GM12878 (cell line): ENCODE measurements at regions not wholly inside any gene's neighbourhood (a gene's known extent, or its start where the extent isn't known, plus 50 kb on each side); places are given as distances from the start of the nearest gene placed in this dataset.

Experiments
- SMAD1 ChIP-seq: fragments of 450-650 bp; IDR thresholded peaks from 2 replicates; pipeline ENCODE4 v1.6.1; 2018; ENCODE audit warnings: mild to moderate bottlenecking, low read depth; ENCODE audit not compliant: partially characterized antibody
- ZNF207 ChIP-seq: fragments of 450-650 bp; IDR thresholded peaks from 2 replicates; pipeline ENCODE4 v1.6.1; 2014; ENCODE audit warnings: antibody characterized with exemption, mild to moderate bottlenecking, borderline replicate concordance
- ZNF24 ChIP-seq: fragments of 450-650 bp; IDR thresholded peaks from 2 replicates; pipeline ENCODE4 v1.6.1; 2017; ENCODE audit warnings: antibody characterized with exemption, mild to moderate bottlenecking
- TF ChIP-seq, protein P1 (sequence below): fragments of 450-650 bp; formaldehyde crosslinking; IDR thresholded peaks from 2 replicates; pipeline ENCODE4 v1.4.0; 2022; ENCODE audit warnings: mild to moderate bottlenecking, moderate library complexity
- TF ChIP-seq, protein P2 (sequence below): fragments of 450-650 bp; formaldehyde crosslinking; IDR thresholded peaks from 2 replicates; pipeline ENCODE4 v1.4.0; 2020; ENCODE audit warnings: mild to moderate bottlenecking, moderate library complexity

DNA sequence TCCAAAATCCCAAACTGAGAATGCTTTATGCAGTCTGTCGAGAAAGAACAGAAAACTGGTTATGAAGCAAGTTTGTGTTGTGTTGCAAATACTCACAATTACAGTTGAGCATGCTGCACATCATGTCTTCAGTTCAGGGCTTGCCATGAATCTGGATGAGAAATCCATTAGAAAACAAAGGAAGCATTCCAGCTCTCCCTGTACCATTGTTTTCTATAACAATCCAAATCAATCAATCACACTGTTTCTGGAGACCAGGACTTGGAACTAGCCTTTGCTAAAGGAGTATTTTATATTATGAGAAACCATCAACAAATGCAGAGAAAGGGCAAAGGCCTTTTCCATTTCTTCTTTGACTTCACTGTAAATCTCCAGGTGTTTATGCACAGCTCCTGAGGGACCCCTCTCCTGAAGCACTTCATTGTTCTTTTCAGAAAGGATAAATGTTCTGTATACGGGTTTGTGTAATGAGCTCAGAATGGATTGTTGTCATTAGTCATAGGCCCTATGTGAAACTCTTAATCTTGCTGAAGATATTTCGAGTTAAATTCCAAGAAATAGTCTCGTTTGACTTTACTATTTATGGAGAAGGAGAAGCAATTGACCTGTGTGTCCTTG, 364.7 kb upstream of the POM121L12 start (continued):
- TF ChIP-seq, protein P1, sequence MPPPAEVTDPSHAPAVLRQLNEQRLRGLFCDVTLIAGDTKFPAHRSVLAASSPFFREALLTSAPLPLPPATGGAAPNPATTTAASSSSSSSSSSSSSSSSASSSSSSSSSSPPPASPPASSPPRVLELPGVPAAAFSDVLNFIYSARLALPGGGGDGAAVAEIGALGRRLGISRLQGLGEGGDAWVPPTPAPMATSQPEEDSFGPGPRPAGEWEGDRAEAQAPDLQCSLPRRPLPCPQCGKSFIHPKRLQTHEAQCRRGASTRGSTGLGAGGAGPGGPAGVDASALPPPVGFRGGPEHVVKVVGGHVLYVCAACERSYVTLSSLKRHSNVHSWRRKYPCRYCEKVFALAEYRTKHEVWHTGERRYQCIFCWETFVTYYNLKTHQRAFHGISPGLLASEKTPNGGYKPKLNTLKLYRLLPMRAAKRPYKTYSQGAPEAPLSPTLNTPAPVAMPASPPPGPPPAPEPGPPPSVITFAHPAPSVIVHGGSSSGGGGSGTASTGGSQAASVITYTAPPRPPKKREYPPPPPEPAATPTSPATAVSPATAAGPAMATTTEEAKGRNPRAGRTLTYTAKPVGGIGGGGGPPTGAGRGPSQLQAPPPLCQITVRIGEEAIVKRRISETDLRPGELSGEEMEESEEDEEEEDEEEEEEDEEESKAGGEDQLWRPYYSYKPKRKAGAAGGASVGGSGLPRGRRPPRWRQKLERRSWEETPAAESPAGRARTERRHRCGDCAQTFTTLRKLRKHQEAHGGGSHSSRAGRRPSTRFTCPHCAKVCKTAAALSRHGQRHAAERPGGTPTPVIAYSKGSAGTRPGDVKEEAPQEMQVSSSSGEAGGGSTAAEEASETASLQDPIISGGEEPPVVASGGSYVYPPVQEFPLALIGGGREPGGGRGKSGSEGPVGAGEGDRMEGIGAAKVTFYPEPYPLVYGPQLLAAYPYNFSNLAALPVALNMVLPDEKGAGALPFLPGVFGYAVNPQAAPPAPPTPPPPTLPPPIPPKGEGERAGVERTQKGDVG (CRISPR knock-in tag), result no peak
- TF ChIP-seq, protein P2, sequence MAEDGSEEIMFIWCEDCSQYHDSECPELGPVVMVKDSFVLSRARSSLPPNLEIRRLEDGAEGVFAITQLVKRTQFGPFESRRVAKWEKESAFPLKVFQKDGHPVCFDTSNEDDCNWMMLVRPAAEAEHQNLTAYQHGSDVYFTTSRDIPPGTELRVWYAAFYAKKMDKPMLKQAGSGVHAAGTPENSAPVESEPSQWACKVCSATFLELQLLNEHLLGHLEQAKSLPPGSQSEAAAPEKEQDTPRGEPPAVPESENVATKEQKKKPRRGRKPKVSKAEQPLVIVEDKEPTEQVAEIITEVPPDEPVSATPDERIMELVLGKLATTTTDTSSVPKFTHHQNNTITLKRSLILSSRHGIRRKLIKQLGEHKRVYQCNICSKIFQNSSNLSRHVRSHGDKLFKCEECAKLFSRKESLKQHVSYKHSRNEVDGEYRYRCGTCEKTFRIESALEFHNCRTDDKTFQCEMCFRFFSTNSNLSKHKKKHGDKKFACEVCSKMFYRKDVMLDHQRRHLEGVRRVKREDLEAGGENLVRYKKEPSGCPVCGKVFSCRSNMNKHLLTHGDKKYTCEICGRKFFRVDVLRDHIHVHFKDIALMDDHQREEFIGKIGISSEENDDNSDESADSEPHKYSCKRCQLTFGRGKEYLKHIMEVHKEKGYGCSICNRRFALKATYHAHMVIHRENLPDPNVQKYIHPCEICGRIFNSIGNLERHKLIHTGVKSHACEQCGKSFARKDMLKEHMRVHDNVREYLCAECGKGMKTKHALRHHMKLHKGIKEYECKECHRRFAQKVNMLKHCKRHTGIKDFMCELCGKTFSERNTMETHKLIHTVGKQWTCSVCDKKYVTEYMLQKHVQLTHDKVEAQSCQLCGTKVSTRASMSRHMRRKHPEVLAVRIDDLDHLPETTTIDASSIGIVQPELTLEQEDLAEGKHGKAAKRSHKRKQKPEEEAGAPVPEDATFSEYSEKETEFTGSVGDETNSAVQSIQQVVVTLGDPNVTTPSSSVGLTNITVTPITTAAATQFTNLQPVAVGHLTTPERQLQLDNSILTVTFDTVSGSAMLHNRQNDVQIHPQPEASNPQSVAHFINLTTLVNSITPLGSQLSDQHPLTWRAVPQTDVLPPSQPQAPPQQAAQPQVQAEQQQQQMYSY (CRISPR knock-in tag), result no peak
- TF ChIP-seq SMAD1, result no peak
- no peak for TF ChIP-seq ZNF207
- no peak for TF ChIP-seq ZNF24
